MM.1S (cell line): ENCODE measurements at regions not wholly inside any gene's neighbourhood (a gene's known extent, or its start where the extent isn't known, plus 50 kb on each side); places are given as distances from the start of the nearest gene placed in this dataset.
"Not testable (repeated sequence)": the region's sequence is repeated elsewhere in the genome, so short reads cannot be mapped to it uniquely, and the experiment has no call there.

Experiments used
- DNase-seq: peaks from one replicate; pipeline ENCODE4 v3.0.0-alpha.2; 2015
- H2AFZ ChIP-seq: fragments of 300-600 bp; sonication (generic); 2 replicates; pipeline ENCODE4 v1.6.0; 2016; ENCODE audit warnings: antibody characterized with exemption, low read length
- H3F3A ChIP-seq: fragments of 300-600 bp; sonication (generic); 2 replicates; pipeline ENCODE4 v1.6.1; 2016; ENCODE audit warnings: mild to moderate bottlenecking, antibody characterized with exemption, low read length, moderate library complexity, mixed read lengths; ENCODE audit not compliant: insufficient read depth
- H3K27ac ChIP-seq: fragments of 300-600 bp; sonication (generic); 2 replicates; pipeline ENCODE4 v1.5.1; 2016; ENCODE audit warnings: mild to moderate bottlenecking, low read length
- H3K27me3 ChIP-seq: fragments of 300-600 bp; sonication (generic); replicated peaks from 2 replicates; pipeline ENCODE4 v1.6.0; 2016; ENCODE audit warnings: low read length; ENCODE audit not compliant: insufficient read depth
- H3K36me3 ChIP-seq: fragments of 300-600 bp; sonication (generic); replicated peaks from 2 replicates; pipeline ENCODE4 v1.6.1; 2016; ENCODE audit warnings: mild to moderate bottlenecking, low read length, mixed read lengths; ENCODE audit not compliant: insufficient read depth
- H3K4me1 ChIP-seq: fragments of 300-600 bp; sonication (generic); 2 replicates; pipeline ENCODE4 v1.6.1; 2016; ENCODE audit warnings: low read length, mixed read lengths
- H3K4me2 ChIP-seq: fragments of 300-600 bp; sonication (generic); 2 replicates; pipeline ENCODE4 v1.6.0; 2016; ENCODE audit warnings: low read depth, low read length
- H3K4me3 ChIP-seq: fragments of 300-600 bp; sonication (generic); 2 replicates; pipeline ENCODE4 v1.5.1; 2016; ENCODE audit warnings: low read length, mixed read lengths
- H3K79me2 ChIP-seq: fragments of 300-600 bp; sonication (generic); 2 replicates; pipeline ENCODE4 v1.6.1; 2016; ENCODE audit warnings: mixed run types, low read length, mixed read lengths
- H3K9ac ChIP-seq: fragments of 300-600 bp; sonication (generic); 2 replicates; pipeline ENCODE4 v1.6.1; 2016; ENCODE audit warnings: low read length, mixed read lengths
- H3K9me2 ChIP-seq: fragments of 300-600 bp; sonication (generic); replicated peaks from 2 replicates; pipeline ENCODE4 v1.6.1; 2016; ENCODE audit warnings: mild to moderate bottlenecking, low read length, mixed read lengths; ENCODE audit not compliant: insufficient read depth
- H3K9me3 ChIP-seq: fragments of 300-600 bp; sonication (generic); replicated peaks from 2 replicates; pipeline ENCODE4 v1.6.1; 2016; ENCODE audit warnings: mild to moderate bottlenecking, low read length, mixed read lengths; ENCODE audit not compliant: insufficient read depth
- H4K20me1 ChIP-seq: fragments of 300-600 bp; sonication (generic); 2 replicates; pipeline ENCODE4 v1.6.1; 2016; ENCODE audit warnings: mild to moderate bottlenecking, low read length, moderate library complexity, mixed read lengths; ENCODE audit not compliant: insufficient read depth
- CTCF ChIP-seq: fragments of 300-600 bp; sonication (generic); IDR thresholded peaks from 2 replicates; pipeline ENCODE4 v1.5.1; 2016; ENCODE audit warnings: antibody characterized with exemption, low read length, mixed read lengths
- EZH2 ChIP-seq: fragments of 300-600 bp; sonication (generic); optimal IDR thresholded peaks from 2 replicates; pipeline ENCODE3; 2017; ENCODE audit warnings: low read depth, mild to moderate bottlenecking, antibody characterized with exemption, low read length, mixed read lengths
- EZH2phosphoT487 ChIP-seq: fragments of 300-600 bp; sonication (generic); IDR thresholded peaks from 2 replicates; pipeline ENCODE4 v1.6.1; 2018; ENCODE audit warnings: antibody characterized with exemption, low read length

GRCh38 chr5:103389846-103390245, 131.3 kb downstream of the MACIR start:
- no peak overlapping the region for H3K4me2 ChIP-seq
- H3K4me1 ChIP-seq = peaks cover 13% of the 10 kb centered on the region
- H3K27me3 ChIP-seq = no peaks in the 10 kb centered on the region
- no peak overlapping the region for H2AFZ ChIP-seq
- H3K4me3 ChIP-seq = no peak overlapping the region
- DNase-seq = no peak
- H3K79me2 ChIP-seq = no peaks in the 10 kb centered on the region
- no peak for TF ChIP-seq EZH2
- TF ChIP-seq CTCF = no peak
- no peak for TF ChIP-seq EZH2phosphoT487
- H4K20me1 ChIP-seq = no peaks in the 10 kb centered on the region
- H3K36me3 ChIP-seq = no peaks in the 10 kb centered on the region
- H3K9me3 ChIP-seq = no peaks in the 10 kb centered on the region
- no peak overlapping the region for H3K9ac ChIP-seq
- H3F3A ChIP-seq = peaks cover 10% of the 10 kb centered on the region; the same call in 1 of the 2 replicates
- H3K27ac ChIP-seq = no peak overlapping the region
- H3K9me2 ChIP-seq = no peaks in the 10 kb centered on the region

GRCh38 chr5:103389357-103389756, 130.8 kb downstream of the MACIR start:
- H3K4me2 ChIP-seq = no peak overlapping the region
- no peaks in the 10 kb centered on the region for H4K20me1 ChIP-seq
- no peaks in the 10 kb centered on the region for H3K9me2 ChIP-seq
- H3K4me1 ChIP-seq = peaks cover 13% of the 10 kb centered on the region
- no peak overlapping the region for H3K9ac ChIP-seq
- no peak for DNase-seq
- no peaks in the 10 kb centered on the region for H3K36me3 ChIP-seq
- H2AFZ ChIP-seq = no peak overlapping the region
- H3K27me3 ChIP-seq = no peaks in the 10 kb centered on the region
- H3K9me3 ChIP-seq = no peaks in the 10 kb centered on the region
- H3F3A ChIP-seq = peaks cover 10% of the 10 kb centered on the region; the same call in 1 of the 2 replicates
- no peak for TF ChIP-seq EZH2
- no peak for TF ChIP-seq CTCF
- no peak for TF ChIP-seq EZH2phosphoT487
- no peak overlapping the region for H3K4me3 ChIP-seq
- no peak overlapping the region for H3K27ac ChIP-seq
- no peaks in the 10 kb centered on the region for H3K79me2 ChIP-seq

- H3K9me3 ChIP-seq = no peaks in the 10 kb centered on the region
- TF ChIP-seq EZH2phosphoT487 (no peak), EZH2 (no peak), CTCF (no peak)
- H3K79me2 ChIP-seq = no peaks in the 10 kb centered on the region
- H3F3A ChIP-seq = no peaks in the 10 kb centered on the region
- no peaks in the 10 kb centered on the region for H3K9me2 ChIP-seq
- H3K9ac ChIP-seq = no peak overlapping the region
- H3K27ac ChIP-seq = no peak overlapping the region
- H3K4me2 ChIP-seq = no peak overlapping the region
- DNase-seq = no peak
- H3K4me1 ChIP-seq = no peaks in the 10 kb centered on the region
- no peaks in the 10 kb centered on the region for H4K20me1 ChIP-seq
- H3K4me3 ChIP-seq = no peak overlapping the region
- no peaks in the 10 kb centered on the region for H3K27me3 ChIP-seq
- no peak overlapping the region for H2AFZ ChIP-seq
- no peaks in the 10 kb centered on the region for H3K36me3 ChIP-seq
Observed at GRCh38 chr5:103385722-103386121, 127.2 kb downstream of the MACIR start.

- not testable (repeated sequence) for H3K36me3 ChIP-seq, H3K9ac ChIP-seq, DNase-seq
Observed at GRCh38 chr5:103377638-103378037, 119.1 kb downstream of the MACIR start.

More at GRCh38 chr5:103377638-103378037, 119.1 kb downstream of the MACIR start:
- not testable (repeated sequence) for H3K4me2 ChIP-seq, H3K9me2 ChIP-seq, H3K9me3 ChIP-seq, H3K27me3 ChIP-seq, H3K27ac ChIP-seq, H2AFZ ChIP-seq, H3K79me2 ChIP-seq, H4K20me1 ChIP-seq, H3K4me1 ChIP-seq, H3F3A ChIP-seq, H3K4me3 ChIP-seq
